Adrenal gland (tissue), 9 donors: ENCODE measurements at regions not wholly inside any gene's neighbourhood (a gene's known extent, or its start where the extent isn't known, plus 50 kb on each side); places are given as distances from the start of the nearest gene placed in this dataset.
"Not testable (repeated sequence)": the region's sequence is repeated elsewhere in the genome, so short reads cannot be mapped to it uniquely, and the experiment has no call there.

Source experiments
- DNase-seq, 7 donors: peaks; one replicate each; pipeline ENCODE4 v3.0.0-alpha.2; 2019 to 2020
- H3K27ac ChIP-seq, 5 donors: fragments of 200-600 bp; sonication (generic) in 4 of 5; 1 replicate in 3 of 5; 2 replicates in 2 of 5; pipeline versions ENCODE4 v1.5.1 to v1.8.0; 2016 to 2020; ENCODE audit warnings: mild to moderate bottlenecking in 1 of 5
- H3K27me3 ChIP-seq: fragments of 200-600 bp; 2 replicates; pipeline ENCODE4 v1.8.0; 2021
- H3K36me3 ChIP-seq, 2 donors: fragments of 200-600 bp; replicated peaks in 1 of 2; 1 replicate in 1 of 2; 2 replicates in 1 of 2; pipeline versions ENCODE4 v1.5.1 to v1.8.0; 2018 to 2022
- H3K4me1 ChIP-seq, 2 donors: fragments of 200-600 bp; replicated peaks in 1 of 2; 1 replicate in 1 of 2; 2 replicates in 1 of 2; pipeline versions ENCODE4 v1.5.1 to v1.8.0; 2018 to 2021
- H3K4me3 ChIP-seq, 4 donors: fragments of 200-600 bp; sonication (generic) in 3 of 4; one replicate each; pipeline ENCODE4 v1.5.1; 2016 to 2018
- H3K9me3 ChIP-seq, 3 donors: fragments of 200-600 bp; sonication (generic) in 1 of 3; replicated peaks in 1 of 3; 1 replicate in 2 of 3; 2 replicates in 1 of 3; pipeline versions ENCODE4 v1.5.1 to v1.8.0; 2016 to 2021
- CTCF ChIP-seq, 6 experiments: fragments of 450-650 bp in 4 of 6; fragments of 200-600 bp in 2 of 6; sonication (generic) in 1 of 6; IDR thresholded peaks; 1 replicate in 5 of 6; 2 replicates in 1 of 6; pipeline versions ENCODE4 v1.5.1 to v1.8.0; 2016 to 2021; ENCODE audit warnings: antibody characterized with exemption in 6 of 6, mild to moderate bottlenecking in 2 of 6, moderate library complexity in 1 of 6
- POLR2A ChIP-seq, 2 donors: fragments of 450-650 bp; IDR thresholded peaks; one replicate each; pipeline ENCODE4 v1.6.1; 2017; ENCODE audit warnings: antibody characterized with exemption in 2 of 2, mild to moderate bottlenecking in 2 of 2, moderate library complexity in 1 of 2
- WGBS, 4 donors: extraction: QIAGEN DNeasy Blood & Tissue Kit in 2 of 4; methylation state at CpG; one replicate each; pipeline versions ENCODE4 v1.1.5 to v1.1.7; 2013 to 2017; 5-methylcytosine and 5-hydroxymethylcytosine counted together
- intact Hi-C, 2 donors: fragments of 100-400 bp; cut with DNase I; formaldehyde crosslinking; loops; one replicate each; pipeline versions ENCODE4 v1.14.1 to v1.15.0; 2022 to 2023
- donor health status: healthy with polysubstance abuse.
- donor health status: Bipolar disorder and iron deficiency.
- donor health status: DM: yes; HTN: yes; CAD: no.
- donor health status: DM: no; HTN: no; CAD: no.
- donor health status: DM: no; HTN: no; CAD: no.

DNA sequence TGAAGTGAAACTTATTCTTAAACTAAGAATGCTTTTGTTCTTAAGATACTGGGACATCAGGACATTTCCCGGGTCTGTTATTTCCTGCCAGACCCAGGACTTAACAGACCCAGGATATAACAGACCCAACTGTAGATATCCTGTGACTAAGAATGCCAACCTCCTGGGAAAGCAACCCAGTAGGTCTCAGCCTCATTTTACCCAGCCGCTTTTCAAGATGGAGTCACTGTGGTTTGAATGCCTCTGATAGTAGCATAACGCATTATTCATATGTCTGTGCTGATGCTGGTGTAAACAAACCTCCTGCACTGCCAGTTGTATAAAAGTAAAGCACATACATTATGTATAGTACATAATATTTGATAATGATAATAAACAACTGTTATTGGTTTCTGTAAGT lies 185.8 kb upstream of the GPRIN3 start:
- DNase-seq, result no peak
- intact Hi-C loops, result no loop called here
- H3K4me3 ChIP-seq, result no peak overlapping the region
- no peaks in the 10 kb centered on the region for H3K36me3 ChIP-seq
- no peaks in the 10 kb centered on the region for H3K27me3 ChIP-seq
- WGBS, 4 donors, result 88 to 93% (median 89%) methylated on average over 3 of the region's 3 CpGs
- peaks cover 0 to 14% of the 10 kb centered on the region in 2 donors for H3K4me1 ChIP-seq
- H3K27ac ChIP-seq, result no peak overlapping the region
- no peaks in the 10 kb centered on the region for H3K9me3 ChIP-seq
- TF ChIP-seq CTCF (IDR thresholded peaks at IDR 0.05), result no peak
- TF ChIP-seq POLR2A (IDR thresholded peaks at IDR 0.05), result no peak

DNA sequence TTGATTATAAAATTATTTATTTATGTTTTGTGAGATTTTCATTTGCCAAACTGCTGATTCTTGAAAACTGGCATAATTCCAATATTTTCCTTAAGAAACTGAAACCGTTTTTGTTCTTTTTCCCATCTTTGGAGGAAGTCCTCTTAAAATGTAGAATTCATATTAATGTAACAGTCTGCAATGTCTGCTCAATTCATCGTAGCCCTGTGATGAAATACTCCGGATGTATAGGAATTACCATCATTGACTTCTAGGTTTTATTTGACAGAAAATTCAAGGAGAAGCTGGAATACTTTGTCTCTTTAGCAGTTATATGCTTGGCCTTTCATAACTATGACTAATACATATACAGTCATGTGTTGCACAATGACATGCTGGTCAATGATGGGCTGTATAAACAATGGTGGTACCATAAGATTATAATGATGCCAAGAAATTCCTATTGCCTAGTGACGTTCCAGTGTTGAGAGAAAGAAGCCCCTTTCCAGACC lies 185.0 kb upstream of the GPRIN3 start:
- DNase-seq, result peak in 1 of 7 donors; percentile 7

GRCh38 chr4:89491761-89492160 lies 184.2 kb upstream of the GPRIN3 start:
- WGBS, 4 donors, result 61 to 71% (median 66%) methylated on average over 3 of the region's 3 CpGs
- Histone ChIP-seq H3K36me3 (no peaks in the 10 kb centered on the region), H3K9me3 (no peaks in the 10 kb centered on the region), H3K27me3 (no peaks in the 10 kb centered on the region), H3K4me3 (no peak overlapping the region), H3K4me1 (peaks cover 0 to 8% of the 10 kb centered on the region in 2 donors), H3K27ac (no peak overlapping the region)
- DNase-seq, result no peak
- TF ChIP-seq CTCF (IDR thresholded peaks at IDR 0.05) (no peak), POLR2A (IDR thresholded peaks at IDR 0.05) (no peak)
- intact Hi-C loops, result no loop called here

More for the DNA sequence above, 185.0 kb upstream of the GPRIN3 start:
- TF ChIP-seq POLR2A (IDR thresholded peaks at IDR 0.05) (no peak), CTCF (IDR thresholded peaks at IDR 0.05) (no peak)
- Histone ChIP-seq H3K27ac (peak overlapping the region in 1 of 5 donors; percentile 25), H3K4me3 (no peak overlapping the region), H3K4me1 (peaks cover 0 to 9% of the 10 kb centered on the region in 2 donors), H3K9me3 (no peaks in the 10 kb centered on the region), H3K27me3 (no peaks in the 10 kb centered on the region), H3K36me3 (no peaks in the 10 kb centered on the region)
- 61 to 70% (median 68%) methylated on average over 4 of the region's 4 CpGs for WGBS, 4 donors
- intact Hi-C loops, result no loop called here

DNA sequence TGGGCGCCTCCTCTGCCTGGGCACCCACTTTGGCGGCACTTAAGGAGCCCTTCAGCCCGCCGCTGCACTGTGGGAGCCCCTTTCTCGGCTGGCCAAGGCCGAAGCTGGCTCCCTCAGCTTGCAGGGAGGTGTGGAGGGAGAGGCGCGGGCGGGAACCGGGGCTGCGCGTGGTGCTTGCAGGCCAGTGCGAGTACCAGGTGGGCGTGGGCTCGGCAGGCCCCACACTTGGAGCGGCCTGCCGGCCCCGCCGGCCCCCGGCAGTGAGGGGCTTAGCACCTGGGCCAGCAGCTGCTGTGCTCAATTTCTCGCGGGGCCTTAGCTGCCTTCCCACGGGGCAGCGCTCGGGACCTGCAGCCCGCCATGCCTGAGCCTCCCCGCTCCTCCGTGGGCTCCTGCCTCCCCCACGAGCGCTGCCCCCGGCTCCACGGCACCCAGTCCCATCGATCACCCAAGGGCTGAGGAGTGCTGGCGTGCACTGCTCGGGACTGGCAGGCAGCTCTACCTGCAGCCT lies 182.4 kb upstream of the GPRIN3 start:
- not testable (repeated sequence) for H3K9me3 ChIP-seq, H3K27me3 ChIP-seq, H3K4me3 ChIP-seq, DNase-seq, H3K36me3 ChIP-seq, H3K27ac ChIP-seq, H3K4me1 ChIP-seq
- intact Hi-C loops, result loop anchor here in 1 of 2 donors (5.0 to 10.0 kb wide), 2 partner anchors 165 to 412 kb away; no protein-coding TSS in a partner anchor
- 94 to 96% (median 96%) methylated on average over 20 to 35 of the region's 35 CpGs; no CpG with 5 or more reads in 1 of the 4 donors for WGBS, 4 donors

GRCh38 chr4:89489338-89489771 lies 181.8 kb upstream of the GPRIN3 start:
- WGBS, 4 donors, result 69 to 72% (median 71%) methylated on average over 13 of the region's 13 CpGs
- H3K36me3 ChIP-seq, result no peaks in the 10 kb centered on the region
- DNase-seq, result no peak

More at GRCh38 chr4:89489338-89489771, 181.8 kb upstream of the GPRIN3 start:
- TF ChIP-seq CTCF (IDR thresholded peaks at IDR 0.05) (no peak), POLR2A (IDR thresholded peaks at IDR 0.05) (no peak)
- no peaks in the 10 kb centered on the region for H3K27me3 ChIP-seq
- H3K4me1 ChIP-seq, result peaks cover 0 to 8% of the 10 kb centered on the region in 2 donors
- no peak overlapping the region for H3K4me3 ChIP-seq
- intact Hi-C loops, result loop anchor here in 1 of 2 donors (5.0 to 10.0 kb wide), 2 partner anchors 165 to 413 kb away; no protein-coding TSS in a partner anchor
- no peaks in the 10 kb centered on the region for H3K9me3 ChIP-seq
- H3K27ac ChIP-seq, result no peak overlapping the region
